GM21717 (cell line): ENCODE measurements at regions not wholly inside any gene's neighbourhood (a gene's known extent, or its start where the extent isn't known, plus 50 kb on each side); places are given as distances from the start of the nearest gene placed in this dataset.

Experiments used
- ATAC-seq: cut with Tn5 transposase; IDR thresholded peaks from one replicate; pipeline ENCODE4 v1.9.1; 2021; ENCODE audit warnings: mild to moderate bottlenecking, moderate library complexity; ENCODE audit not compliant: unreplicated experiment

DNA sequence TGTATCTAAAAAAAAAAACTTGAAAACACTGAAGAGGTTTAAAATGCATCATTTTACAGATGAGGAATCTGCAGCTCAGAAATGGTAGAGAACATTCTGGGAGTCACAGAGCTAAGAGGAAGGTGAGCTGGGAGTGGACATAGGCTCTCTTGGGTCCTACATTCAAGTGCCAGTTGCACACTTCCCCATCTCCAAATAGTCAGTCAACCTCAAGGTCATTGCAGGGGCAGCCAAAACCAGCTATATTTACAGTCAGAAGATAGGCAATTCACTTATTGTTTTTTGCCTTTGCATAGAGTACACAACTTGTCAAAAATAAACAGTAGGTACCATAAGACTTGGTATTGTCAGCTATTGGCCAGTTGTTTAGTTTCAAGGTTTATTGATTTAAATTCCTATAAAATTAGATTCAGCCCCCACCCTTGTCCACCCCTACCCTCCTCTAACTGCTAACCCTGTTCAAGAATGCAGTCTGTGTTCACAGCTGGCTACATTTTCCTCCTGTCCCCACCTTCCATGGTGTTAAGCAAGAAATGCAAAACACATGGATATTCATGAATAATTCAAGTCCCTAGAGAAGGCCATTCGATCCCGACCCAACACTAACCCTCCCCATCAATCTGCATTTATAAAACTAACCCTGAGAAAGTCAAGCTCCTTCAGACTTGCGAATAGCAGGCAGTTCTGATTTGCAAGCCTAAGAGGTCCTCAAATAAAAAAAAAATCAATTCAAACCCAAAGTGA lies 567.0 kb upstream of the MCTP2 start:
- ATAC-seq: no peak

DNA sequence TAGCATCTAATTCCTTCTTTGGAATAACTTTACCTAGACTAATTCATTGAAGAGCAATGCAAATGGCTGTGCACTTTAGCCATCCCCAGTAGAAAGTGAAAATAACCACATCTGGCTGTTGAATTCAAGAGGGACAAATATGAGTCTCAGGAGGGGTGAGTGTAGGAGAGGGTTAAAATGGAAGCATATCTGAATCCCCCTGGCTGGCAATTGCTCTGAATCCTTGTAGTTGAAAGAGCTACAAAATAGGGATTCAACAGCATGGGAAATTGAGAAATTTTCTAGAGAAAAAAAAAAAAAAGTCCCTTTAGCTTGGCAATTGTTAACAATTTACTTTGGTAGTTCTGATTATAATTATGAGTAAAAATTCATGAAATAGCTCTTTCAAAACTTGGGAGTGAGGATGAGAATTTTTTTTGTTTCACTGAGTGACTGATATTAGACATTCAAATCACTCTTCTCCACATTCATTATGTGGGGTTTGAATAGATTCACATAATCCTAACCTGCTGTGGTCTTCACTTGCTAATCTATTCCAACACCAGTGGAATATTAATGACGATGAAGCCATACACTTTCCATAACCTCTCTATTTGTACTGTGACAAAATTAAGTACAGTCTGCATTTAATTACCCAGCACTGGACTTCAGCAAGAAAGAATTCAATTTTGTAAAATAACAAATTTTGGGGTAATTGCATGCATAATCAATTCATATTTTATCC lies 569.0 kb upstream of the MCTP2 start:
- ATAC-seq: no peak

DNA sequence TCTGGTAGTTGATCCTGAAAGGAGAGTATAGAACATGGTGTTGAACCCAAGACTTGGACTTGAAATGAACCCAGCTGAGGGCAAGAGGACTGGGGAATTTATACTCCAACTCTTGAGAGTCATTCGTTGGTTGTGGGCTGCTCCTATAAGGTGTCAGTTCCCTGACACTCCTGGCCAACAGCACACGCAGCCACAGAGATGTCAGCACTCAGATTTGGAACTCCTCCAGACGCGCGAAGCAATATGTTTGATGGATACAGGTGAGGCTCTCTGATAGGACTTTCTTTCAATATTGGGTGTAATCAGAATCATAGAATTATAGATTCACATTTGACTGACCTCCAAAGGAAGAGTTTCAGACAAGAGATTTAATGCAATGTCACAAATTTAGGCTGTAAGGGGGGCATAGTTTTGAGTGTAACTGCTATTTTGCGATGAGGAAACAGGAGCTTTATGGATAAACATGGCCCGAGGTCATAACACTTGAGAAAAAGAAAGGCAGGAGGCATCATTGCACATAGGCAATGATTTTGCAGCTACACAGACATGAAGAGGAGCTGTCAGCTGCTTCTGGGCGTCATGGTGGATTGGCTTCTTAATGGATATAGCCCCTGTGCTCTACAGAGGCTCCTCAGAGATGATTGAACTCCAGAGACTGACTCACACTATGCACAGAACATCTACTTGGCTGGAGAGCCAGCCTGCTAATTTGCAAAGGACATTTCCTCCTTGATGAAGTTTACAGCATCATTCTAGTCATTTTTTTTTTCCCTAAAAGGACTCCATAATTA lies 569.2 kb upstream of the RGMA start:
- ATAC-seq: no peak

DNA sequence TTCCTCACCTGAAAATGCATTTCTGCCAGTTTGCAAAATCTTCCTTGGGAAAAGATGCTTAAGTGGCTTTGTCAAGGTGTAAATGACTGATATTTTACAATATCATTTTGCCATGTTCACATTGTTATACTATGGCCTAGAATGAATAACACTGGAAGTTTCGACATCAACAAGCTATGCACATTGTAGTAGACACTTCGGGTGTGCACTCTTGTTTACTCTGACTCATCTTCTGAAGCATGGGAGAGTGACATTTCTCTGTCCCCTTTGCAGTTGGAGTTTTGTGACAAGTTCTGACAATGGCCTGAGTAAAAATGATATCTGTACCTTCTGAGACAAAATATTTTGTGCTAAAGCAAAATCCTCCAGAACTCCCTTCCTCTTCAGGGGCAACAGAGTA lies 567.0 kb upstream of the RGMA start:
- no peak for ATAC-seq

DNA sequence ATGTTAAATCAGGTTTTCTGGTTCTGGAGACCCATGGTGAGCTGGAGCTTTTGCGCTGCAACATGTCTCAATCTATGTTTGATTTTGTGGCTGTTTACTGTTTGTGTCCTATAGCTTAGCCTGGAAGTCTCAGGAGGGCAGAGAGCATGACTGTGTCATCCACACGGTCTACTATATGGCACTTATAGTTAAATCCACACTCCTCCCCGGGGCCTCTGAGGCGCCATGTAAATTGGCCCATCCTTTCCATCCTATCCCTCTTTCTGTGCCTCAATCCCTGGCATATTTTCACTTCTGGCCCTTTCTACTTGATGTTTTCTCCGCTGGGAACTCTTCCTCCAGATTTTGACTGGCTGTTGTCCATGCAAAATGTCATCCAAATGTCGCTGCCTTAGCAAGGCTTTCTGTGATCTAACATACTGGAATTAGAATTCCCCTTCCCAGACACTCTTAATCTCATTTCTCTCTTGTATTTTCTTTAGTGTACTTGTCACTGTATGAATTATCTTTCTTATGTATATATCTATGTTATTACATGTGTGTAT lies 560.8 kb upstream of the RGMA start:
- ATAC-seq: no peak

DNA sequence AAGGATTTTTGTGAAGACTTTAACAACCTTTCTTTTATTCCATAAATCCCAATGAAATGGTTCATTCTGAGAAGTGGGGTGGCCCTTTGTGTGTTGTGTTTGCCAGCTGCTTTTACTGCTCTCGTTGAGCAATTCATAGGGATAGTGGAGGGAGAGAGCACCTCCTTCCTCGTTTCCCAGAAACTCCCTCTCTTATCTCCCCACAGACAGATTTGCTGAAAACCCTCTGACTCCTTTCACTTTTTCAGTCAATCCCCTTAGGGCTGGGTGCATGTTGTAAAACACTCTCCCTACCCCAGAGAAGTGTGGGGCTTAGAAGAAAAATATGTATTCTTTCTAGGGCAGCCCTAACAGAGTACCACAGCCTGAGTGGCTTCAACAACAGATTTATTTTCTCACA lies 557.2 kb upstream of the RGMA start:
- no peak for ATAC-seq

DNA sequence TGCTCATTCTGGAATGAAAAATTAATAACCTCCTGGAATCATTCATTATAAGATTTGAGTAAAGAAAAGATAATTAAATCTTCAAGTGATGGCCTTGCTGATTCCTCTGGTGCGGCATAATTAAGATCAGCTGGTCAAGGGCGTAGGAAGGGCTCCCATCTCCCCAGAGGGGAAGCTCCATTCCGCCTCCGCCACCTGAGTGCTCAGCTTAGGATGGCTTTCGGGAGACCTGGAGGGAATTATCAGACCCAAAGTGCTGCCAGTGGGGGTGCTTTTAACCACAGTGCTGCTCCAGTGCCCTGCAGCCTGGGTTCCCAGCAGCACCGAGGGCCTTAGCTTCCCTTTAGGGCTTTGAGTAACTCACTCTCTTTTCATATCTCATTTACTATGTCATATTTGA lies 556.6 kb upstream of the RGMA start:
- ATAC-seq: no peak

DNA sequence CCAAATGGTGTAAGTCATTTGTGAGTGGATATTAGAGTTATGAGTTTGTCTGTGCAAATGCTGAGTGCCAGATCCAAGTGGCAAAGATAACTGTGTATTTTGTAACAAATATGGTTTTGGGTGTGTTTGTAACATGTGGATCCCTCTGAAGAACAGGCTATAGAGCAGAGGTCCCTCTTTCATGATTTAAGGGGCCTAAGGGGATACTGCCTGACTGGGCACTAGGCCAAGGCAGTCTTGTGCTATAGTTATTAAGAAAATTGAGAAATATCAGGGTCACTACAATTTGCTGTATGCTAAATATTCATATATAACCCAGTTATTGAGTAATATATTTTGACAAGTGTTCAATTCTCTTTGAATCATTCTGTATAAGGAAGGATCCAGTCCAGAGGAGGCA lies 555.6 kb upstream of the RGMA start:
- ATAC-seq: no peak

DNA sequence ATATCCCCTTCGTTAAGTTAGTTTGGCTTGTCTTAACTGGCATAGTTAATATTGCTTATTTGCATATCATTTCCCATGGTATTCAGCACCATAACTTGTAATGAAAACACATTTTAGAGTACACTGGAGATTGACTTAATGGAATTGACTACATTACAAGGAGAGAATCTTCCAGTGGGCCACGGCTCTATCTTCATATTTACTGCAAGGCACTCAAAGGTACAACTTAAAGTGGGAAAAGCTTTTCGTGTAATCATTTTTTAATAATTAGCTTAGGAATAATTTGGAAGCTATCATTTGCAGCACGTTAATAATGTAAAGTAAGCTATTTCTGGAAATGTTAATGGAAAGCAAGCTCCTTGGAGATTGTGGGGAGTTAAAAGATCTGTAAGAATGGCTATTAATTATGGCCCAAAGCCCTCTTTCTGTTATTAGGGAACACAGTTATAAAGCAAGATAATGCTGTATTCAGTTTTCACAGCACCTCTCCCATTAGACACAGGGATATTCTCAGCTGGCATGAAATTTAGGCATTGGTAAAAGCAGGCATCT lies 551.5 kb upstream of the RGMA start:
- no peak for ATAC-seq

DNA sequence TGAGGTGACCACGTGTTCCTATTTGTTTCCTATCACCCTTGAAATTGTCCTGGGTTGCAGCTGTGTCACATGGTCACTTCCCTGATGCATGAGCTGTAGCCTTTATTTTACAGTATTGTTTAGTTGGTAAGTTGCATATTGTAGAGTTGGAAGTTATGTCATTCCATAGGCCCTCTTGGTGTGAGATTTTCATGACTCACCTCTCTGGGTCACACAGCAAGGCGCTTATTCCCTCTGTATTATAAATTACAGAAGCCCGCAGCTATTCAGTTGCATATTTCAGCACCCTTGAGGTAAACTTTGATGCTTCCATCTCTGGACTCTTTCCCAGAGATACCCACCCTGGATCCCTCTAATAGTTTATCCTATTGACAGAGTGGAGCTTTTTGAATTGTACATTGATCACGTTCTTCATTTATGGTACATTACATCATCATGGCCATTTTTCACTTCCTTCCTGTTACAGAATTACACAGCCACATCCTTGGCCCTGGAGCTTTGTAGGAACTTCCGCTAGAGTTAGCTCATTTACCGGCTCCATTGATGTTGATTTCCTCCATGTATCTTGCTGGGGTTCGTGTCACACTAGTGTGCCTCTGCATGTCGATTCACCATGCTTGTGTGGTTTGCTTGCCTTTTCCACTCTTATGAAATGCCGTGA lies 543.1 kb upstream of the RGMA start:
- no peak for ATAC-seq

DNA sequence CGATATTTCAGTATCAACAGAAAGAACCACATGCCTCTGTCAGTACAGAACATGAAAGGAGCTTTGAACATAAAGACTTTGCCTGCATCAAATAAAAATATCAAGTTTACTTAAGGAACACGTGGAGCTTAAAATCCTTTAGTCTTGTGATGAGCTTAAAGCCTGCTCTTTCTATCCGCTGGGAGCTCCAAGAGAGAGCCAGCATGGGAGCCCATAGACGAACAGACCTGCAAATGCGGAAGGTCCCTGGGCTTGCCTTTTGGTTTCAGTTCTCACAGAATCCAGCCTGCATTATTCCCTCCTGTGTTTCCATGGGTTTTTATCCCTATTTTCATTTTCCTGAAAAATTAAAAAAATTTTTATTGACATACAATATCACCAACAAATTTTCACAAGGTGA lies 530.6 kb upstream of the RGMA start:
- no peak for ATAC-seq

DNA sequence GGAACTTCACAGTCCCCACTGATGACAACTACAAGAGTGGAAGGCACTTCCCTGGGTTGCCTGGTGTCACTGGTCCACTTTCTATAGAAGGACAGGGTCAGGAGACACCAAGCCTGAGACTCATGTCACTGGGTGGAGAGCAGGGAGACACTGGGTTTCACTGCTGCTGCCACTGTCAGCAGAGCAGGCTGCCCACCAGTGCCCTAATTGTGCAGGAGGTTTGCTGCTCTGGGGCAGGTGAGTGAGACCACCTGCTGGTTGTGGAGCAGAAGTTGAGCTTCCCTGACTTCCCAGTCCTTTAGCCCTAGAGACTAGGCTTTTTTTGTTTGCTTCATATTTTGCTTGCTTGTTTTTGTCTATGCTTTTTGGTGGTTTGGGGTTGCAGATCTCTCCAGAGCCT lies 528.4 kb upstream of the RGMA start:
- ATAC-seq: no peak

DNA sequence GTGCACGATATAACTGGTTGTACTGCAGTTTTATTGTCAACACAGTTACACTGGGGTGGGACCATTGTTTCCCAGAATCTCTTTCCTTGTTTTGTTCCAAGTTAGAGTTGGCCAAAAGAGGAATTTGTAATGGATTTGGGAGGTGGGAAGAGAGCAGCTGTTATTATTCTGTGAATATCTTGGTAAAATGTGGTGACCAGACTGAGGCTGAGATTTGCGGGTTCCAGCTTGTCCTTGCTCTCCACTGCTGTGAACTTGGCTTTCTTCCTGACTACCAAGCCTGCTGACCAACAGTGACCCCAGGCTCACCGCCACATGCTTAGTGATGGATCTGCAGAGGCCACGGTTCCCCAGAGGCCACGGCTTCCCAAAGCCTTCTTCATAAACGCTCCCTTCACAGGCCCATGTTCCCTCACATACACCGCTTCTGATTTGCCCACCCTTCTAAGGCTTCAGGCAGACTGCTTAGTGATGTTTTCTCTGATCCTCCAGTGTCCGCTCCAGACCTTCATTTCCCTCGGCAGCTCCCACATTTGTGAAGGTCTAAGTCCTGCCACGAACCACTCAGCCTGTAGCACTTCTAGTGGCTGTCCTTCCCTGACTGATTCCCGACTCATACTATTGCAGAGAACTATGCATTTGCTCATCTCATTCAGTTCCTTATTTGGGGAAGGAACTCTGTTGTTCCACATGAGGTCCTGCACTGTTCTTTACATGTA lies 525.5 kb upstream of the RGMA start:
- no peak for ATAC-seq

DNA sequence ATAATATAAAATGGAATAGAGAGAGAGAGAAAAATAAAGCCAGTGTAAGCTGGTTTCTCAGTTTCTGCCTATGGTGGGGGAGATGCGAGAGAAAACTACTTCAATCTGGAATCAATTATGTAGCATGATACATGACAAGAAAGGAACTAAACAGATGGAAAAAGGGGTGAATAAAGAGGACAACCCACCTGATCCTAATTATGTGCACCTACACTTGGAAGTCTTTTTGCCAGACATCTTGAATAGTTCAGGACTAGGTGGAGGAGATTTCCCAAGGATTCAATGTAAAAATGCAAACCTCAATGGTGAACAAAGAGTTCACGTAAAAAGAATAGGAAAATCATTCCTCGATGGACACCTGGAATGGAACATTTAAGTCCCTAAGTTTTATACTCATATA lies 524.4 kb upstream of the RGMA start:
- ATAC-seq: no peak

DNA sequence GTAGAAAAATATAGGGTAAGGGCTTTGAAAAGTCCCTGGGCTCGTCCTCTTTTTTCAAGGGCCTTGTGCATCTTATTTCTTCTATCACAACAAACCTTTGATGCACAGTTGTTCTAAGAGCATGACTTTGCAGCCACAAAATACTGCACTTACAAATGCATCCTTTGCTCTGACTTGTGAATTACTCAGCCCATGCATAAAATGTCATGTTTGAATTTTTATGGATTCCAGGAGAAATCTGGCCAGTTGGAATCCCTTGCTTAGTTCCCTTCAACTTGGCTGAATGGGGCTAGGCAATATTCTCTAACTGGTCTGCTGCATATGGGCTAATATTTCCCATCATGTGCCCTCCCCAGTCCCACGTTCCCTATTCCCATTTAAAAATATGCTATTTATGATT lies 523.9 kb upstream of the RGMA start:
- ATAC-seq: no peak

DNA sequence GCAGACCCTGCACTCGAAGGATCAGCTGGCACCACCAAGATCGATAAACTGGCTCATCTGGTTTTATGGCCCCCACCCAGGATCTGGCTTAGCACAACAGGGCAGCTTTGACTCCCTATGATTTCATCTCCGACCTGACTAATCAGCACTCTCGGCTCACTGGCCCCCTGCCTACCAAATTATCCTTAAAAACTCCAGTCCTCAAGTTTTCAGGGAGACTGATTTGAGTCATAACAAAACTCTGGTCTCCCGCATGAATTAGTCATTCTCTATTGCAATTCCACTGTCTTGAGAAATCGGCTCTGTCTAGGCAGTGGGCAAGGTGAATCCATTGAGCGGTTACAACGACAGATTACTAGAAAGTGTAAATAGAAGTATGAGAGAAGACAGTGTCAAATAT lies 521.9 kb upstream of the RGMA start:
- ATAC-seq: no peak

DNA sequence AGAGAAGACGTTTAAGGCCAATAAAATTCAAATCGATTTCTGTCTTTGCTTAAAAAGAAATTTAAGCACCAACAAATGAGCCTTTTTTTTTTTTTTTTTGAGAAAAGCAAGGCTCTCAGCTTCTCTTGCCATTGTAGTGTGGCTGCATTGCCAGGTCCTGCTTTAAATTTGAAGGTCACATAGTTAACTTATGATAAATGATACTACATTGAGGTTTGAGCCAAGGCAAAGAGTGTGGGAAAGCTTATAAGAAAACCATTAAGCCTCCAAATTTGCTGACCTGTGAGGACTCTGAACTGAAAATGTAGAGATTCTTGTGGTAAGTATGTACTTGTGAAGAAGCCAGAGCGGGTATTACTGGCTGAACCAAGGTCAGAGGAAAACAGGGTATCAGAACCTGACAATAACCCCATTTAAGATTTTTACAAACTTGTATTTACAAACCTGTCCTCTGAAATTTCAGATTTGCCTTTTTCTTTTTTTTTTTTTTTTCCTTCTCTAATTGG lies 519.7 kb upstream of the RGMA start:
- ATAC-seq: no peak

DNA sequence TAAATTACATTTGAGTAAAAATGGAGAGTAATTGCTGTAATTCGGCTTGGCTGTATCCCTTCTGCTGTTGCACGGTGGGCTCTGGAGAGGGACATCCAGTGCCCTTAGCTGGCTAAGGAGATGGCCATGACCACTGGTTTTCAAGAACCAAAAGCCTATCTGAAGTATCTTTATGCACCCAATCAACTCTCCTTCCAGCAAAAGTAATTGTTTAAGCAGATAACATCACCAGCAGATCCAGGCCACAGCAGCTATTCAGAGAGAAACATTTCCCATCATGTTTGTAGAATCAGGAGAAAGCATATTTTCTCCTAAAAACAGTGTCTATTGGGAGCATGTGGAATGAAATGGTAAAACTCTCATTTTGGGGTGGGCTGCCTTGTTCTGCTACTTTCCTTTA lies 514.5 kb upstream of the RGMA start:
- no peak for ATAC-seq

DNA sequence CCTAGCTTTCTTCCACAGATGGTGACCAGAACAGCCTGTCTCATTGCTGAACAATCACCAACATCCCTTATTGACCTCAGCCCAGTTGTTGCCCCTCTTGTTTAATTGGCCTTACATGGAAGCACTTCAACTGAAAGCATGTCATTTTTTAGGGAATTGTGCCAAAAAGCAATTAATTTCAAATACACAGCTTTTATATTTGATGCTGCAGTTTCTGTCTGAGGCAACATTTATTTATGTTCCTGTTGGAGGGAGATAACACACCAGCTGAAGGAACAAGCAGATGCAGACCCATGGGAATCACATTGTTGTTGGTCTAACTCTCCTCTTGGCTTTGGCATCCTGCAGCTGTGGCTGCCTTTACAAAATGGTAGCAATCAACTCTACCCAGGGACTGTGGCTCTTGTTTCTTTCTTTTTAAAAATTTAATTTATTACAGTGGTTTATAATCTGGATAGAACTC lies 498.1 kb upstream of the RGMA start:
- no peak for ATAC-seq

DNA sequence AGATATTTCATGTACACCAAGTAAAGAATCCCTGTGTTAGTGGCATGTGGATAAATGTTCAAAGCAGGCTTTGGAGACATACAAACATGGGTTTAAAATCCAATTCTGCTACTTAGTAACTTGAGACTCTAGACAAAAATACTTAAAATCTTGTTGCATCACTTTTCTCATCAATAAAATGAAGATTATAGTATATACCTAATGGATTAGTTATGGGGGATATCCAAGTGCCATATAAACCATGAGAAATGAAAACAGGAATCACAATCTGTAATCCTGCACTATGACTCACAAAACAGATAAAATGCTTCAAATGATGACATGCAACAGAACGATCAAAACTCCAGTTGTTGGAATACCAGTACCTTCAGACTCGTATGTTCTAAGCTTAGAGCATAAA lies 496.0 kb upstream of the RGMA start:
- no peak for ATAC-seq
